Mesodermal cell (in vitro differentiated cells): ENCODE measurements at regions not wholly inside any gene's neighbourhood (a gene's known extent, or its start where the extent isn't known, plus 50 kb on each side); places are given as distances from the start of the nearest gene placed in this dataset.

Experiments
- H3K27ac ChIP-seq: 2 replicates; pipeline ENCODE4 v1.7.0; 2013; ENCODE audit warnings: mild to moderate bottlenecking, low read depth, low read length, moderate library complexity; ENCODE audit not compliant: severe bottlenecking
- H3K36me3 ChIP-seq: 2 replicates; pipeline ENCODE4 v1.7.1; 2013; ENCODE audit warnings: mild to moderate bottlenecking, low read length, moderate library complexity; ENCODE audit not compliant: control insufficient read depth, insufficient read depth
- H3K4me1 ChIP-seq: one replicate; pipeline ENCODE4 v1.7.1; 2013; ENCODE audit warnings: mild to moderate bottlenecking, low read length; ENCODE audit not compliant: insufficient read depth, control insufficient read depth, poor library complexity, severe bottlenecking
- H3K4me3 ChIP-seq: 2 replicates; pipeline ENCODE4 v1.7.0; 2013; ENCODE audit warnings: low read length, control low read depth, mild to moderate bottlenecking; ENCODE audit not compliant: insufficient read depth, poor library complexity, severe bottlenecking; ENCODE audit errors: extremely low read depth
- H3K9me3 ChIP-seq: 2 replicates; pipeline ENCODE4 v1.7.1; 2013; ENCODE audit warnings: mild to moderate bottlenecking, low read length, moderate library complexity; ENCODE audit not compliant: control insufficient read depth
- WGBS, 2 experiments: methylation state at CpG; one replicate each; pipeline ENCODE4 v1.1.5; 2013; ENCODE audit warnings: missing lambda C conversion rate in 2 of 2; ENCODE audit not compliant: insufficient coverage in 2 of 2; 5-methylcytosine and 5-hydroxymethylcytosine counted together

DNA sequence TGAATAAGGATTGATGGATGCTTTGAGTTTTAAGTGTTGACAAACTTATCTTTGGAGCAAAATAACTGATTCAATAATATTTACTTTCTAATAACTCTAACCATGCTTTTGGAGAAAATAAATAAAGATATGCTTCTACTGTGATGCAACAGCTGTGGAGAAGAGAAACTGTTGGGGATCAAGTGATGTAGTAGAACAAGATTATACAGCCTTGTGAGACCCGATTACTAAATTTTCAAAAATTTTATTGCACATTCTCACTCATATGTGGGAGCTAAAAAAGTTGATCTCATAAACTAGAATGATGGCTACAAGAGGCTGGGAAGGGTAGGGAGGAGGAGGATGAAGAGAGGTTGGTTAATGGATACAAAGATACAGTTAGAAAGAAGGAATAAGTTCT, 85.5 kb upstream of the OXGR1 start:
- no CpG with 5 or more reads among the region's 1 CpG for WGBS, 2 experiments
- H3K4me3 ChIP-seq: no peak overlapping the region
- no peaks in the 10 kb centered on the region for H3K4me1 ChIP-seq
- H3K36me3 ChIP-seq: no peaks in the 10 kb centered on the region
- peaks cover 4% of the 10 kb centered on the region for H3K9me3 ChIP-seq
- H3K27ac ChIP-seq: no peak overlapping the region

DNA sequence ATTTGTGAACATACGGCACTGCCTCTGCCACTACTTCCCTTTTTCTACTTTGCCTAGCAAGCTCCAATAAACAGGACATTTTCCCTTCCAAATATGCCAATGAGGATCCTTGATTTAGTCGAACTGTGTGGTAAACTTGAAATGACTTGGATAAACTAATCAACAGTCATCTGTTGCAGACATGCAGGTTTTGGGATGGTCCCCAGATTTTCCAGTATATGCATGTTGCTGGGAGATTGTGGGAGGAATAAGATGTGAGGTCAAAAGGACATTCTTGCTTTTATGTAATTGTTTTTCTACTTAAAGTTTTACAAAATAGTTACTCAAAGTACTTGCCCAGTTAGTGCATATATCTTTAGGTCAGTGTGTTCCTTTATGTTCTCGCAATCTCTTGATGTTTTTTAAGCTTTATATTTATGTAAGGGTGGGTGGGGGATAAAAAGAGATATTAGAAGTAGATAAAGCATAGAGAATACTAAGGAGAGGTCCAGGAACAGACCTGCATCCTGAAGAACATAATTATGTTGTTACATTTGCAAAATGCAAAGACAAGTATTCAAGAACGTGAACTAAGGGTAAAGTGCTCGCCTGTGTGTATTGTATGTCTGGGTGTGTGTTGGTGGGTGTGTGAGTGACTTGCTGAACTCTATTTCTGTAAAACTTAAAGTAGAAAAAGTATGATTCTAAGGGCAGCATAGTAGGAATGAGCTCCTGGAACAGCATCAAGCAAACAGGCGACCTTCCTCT, 88.4 kb upstream of the OXGR1 start:
- H3K9me3 ChIP-seq: no peaks in the 10 kb centered on the region
- H3K27ac ChIP-seq: no peak overlapping the region
- 93 to 94% methylated on average over 3 to 4 of the region's 6 CpGs for WGBS, 2 experiments
- H3K4me1 ChIP-seq: no peaks in the 10 kb centered on the region
- no peak overlapping the region for H3K4me3 ChIP-seq
- H3K36me3 ChIP-seq: no peaks in the 10 kb centered on the region

DNA sequence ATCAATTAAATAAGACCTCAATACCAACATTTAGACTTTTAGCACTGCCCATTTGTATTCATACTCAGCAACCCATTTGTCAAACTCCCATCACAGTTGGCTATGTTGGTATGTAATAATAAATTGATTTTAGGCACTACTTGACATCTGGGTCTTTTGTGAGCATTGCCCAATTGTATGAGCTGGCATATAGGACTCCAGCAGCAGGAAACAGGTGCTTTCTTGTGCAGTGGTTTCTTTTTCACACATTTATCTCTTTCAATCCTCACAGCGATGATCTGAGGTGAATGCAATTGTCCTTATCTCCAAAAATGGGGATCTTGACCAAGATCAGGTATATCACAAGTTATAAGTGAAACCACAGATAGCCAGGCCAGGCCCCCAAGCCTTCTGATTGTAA, 96.9 kb upstream of the OXGR1 start:
- Histone ChIP-seq H3K27ac (no peak overlapping the region), H3K4me1 (no peaks in the 10 kb centered on the region), H3K36me3 (no peaks in the 10 kb centered on the region), H3K9me3 (no peaks in the 10 kb centered on the region), H3K4me3 (no peak overlapping the region)
- WGBS, 2 experiments: no CpG with 5 or more reads among the region's 1 CpG

DNA sequence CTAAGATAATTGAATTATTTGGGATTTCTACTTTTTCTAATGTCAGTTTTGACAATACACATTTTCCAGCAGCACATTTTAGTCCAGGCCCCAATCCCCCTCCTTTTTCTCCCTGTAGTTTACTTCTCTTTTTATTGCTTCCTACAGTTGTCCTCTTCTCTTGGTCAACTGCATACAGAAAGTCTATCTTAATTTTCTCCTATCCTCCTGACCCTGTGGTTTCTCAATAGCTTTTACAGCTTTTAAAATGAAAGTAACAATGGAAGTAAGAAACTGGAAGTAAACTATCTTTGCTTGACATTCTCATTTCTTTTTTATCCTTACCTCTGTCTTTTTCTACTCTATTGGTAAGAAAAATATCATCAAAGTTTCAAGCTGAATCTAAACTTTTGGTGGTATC, 106.5 kb upstream of the OXGR1 start:
- Histone ChIP-seq H3K9me3 (no peaks in the 10 kb centered on the region), H3K27ac (no peak overlapping the region), H3K36me3 (no peaks in the 10 kb centered on the region), H3K4me3 (no peak overlapping the region), H3K4me1 (no peaks in the 10 kb centered on the region)

DNA sequence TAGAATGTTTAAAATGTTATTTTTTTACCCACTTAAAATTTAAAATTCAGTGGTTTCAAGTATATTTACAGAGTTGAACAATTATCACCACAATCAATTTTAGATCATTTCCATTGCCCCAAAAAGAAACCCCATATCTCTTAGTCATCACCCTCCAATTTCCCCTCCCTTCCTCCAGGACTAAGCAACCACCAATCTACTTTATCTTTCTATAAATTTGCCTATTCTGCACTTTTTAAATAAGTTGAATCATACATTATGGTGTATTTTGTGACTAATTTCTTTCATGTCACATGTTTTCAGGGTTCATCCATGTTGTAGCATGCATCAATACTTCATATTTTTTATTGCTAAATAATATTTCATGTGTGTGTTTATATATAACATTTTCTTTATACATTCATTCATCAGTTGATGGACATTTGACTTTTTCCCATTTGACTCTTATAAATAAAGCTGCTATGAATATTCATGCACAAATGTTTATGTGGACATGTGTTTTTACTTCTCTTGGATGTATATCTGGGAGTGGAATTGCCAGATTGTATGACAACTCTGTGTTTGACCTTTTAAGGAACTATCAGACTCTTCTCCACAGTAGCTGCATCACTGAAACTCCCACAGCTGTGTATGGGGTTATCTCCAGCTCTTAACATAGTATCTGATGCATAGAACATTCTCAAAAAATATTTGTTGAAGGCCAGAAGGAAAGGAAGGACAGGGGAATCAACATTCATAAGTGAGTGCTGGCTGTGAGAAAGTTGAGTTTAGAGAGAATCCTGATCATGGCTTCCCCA, 107.8 kb upstream of the OXGR1 start:
- H3K9me3 ChIP-seq: no peaks in the 10 kb centered on the region
- H3K4me3 ChIP-seq: no peak overlapping the region
- no peaks in the 10 kb centered on the region for H3K36me3 ChIP-seq
- H3K4me1 ChIP-seq: no peaks in the 10 kb centered on the region
- H3K27ac ChIP-seq: no peak overlapping the region

DNA sequence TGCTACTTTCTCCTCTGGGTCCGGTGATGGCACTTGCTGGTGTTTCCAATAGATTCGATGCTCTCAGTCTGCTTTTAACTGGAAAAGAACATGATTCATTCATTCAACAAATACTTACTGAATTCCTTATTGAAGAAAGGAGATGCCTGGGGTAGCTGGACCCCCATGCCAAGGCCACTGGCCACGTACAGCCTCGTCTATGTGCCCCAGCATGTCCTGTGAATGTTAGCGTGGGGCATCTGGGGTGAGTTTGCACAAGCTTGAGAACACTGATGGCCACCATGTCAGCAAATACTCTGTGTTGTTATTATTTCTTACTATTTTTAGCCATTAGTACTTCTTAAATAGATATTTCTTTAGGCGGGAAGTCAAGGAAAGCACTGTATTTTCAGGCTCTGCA, 112.0 kb upstream of the OXGR1 start:
- H3K27ac ChIP-seq: no peak overlapping the region
- H3K4me3 ChIP-seq: no peak overlapping the region
- H3K36me3 ChIP-seq: no peaks in the 10 kb centered on the region
- 74 to 89% methylated on average over 4 to 5 of the region's 6 CpGs for WGBS, 2 experiments
- H3K4me1 ChIP-seq: peaks cover 18% of the 10 kb centered on the region
- no peaks in the 10 kb centered on the region for H3K9me3 ChIP-seq

DNA sequence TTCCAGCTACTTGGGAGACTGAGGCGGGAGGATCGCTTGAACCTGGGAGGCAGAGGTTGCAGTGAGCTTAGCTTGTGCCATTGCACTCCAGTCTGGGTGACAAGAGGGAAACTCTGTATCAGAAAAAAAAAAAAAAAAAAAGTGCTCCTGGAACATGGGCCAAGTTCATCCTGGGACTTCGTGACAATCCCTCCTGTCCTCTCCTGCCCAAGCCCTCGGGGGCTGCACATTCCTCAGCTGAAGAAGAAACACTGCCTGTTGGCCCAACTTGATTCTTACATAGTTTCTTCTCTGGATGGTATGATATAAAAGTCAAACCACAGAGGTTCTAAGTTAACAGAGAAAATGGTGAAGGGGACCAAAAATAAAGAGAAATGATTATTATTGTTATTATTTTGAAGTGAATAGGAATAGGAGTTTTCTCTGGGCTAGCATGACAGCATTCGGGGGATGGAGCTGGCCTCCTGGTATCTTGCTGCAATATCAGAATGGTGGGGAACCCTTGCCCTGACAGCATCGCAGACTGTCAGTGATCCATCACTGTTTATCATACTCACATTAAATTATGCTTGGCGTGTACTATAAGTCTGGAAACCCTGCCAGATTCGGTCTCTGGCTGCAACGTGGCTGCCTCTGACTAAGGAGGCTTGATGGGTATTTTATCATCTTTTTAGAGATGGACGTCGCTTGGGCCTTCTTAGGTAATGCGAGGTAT, 113.7 kb upstream of the OXGR1 start:
- H3K4me1 ChIP-seq: peaks cover 35% of the 10 kb centered on the region
- no peaks in the 10 kb centered on the region for H3K36me3 ChIP-seq
- no peak overlapping the region for H3K27ac ChIP-seq
- no peaks in the 10 kb centered on the region for H3K9me3 ChIP-seq
- no peak overlapping the region for H3K4me3 ChIP-seq
- 89 to 96% methylated on average over 8 of the region's 12 CpGs for WGBS, 2 experiments

DNA sequence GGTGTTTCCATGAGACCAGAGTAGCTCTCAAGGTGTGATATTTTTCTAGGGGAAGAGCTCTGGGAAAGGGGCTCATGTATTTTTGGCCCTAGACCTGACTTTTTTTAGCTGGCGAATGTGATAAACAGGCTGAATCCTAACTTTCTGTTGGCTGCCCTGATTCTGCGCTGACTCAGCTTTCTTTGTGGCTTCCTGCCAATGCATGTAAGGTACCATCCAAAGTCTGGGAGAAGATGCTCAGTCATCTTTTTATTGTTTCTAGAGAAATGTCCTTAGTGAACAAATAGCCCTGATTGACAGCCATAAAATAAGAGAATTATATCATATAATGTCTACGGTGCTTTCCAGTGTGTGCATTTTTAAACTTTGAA, 113.6 kb upstream of the MBNL2 start:
- 100% methylated on average over 2 to 3 of the region's 3 CpGs for WGBS, 2 experiments
- Histone ChIP-seq H3K27ac (no peak overlapping the region), H3K4me1 (peaks cover 40% of the 10 kb centered on the region), H3K9me3 (no peaks in the 10 kb centered on the region), H3K4me3 (no peak overlapping the region), H3K36me3 (no peaks in the 10 kb centered on the region)

DNA sequence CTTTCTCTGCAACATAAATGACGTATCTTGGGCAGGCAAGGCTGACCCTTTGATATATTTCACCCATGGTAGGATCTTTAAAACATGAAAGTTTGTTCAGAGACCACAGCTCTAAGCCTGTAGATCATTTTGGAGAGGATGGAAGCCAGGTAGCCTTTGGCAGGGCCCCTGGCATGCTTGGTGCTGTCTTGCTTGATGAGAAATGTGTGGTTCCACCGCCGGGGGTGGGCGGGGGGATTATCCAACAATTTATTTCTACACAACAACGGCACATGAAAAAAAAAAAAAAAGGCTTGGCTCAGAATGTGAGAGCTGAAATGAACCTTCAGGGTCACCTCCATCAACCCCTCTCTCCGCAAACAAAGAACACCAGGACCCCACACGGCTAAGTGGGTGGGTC, 112.9 kb upstream of the MBNL2 start:
- H3K4me3 ChIP-seq: no peak overlapping the region
- H3K9me3 ChIP-seq: no peaks in the 10 kb centered on the region
- H3K36me3 ChIP-seq: no peaks in the 10 kb centered on the region
- H3K4me1 ChIP-seq: peaks cover 48% of the 10 kb centered on the region
- WGBS, 2 experiments: 92 to 100% methylated on average over 4 of the region's 7 CpGs
- no peak overlapping the region for H3K27ac ChIP-seq

DNA sequence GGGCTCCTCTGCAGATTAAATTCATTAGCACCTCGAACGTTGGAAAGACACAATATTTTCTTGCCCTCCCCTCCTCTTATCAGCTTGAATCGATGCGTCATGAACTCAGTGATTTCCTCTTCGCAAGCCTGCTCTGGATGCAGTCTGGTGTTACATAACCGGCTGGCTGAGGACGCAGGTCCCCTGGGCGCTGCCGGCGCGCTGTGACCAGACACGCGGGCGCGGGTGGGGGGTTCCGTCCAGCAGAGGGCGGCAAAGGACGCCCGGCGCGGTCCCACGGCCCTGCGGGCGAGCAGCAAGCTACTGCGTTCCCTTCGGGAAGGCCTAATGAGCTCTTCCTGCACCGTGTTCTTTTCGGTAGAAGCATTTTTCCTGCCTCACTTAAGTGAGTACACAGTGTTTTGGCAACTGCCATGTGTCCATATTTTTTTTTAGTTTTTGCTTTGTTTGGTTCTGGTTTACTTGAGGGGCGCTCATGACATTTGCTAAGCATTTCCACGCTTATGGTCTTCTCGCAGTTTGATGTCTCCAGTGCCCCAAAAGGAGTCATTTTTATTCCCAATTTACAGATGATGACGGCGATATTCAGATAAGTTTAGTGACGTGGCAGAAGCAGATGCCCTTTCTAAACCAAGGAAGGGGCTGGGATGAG, 112.2 kb upstream of the MBNL2 start:
- Histone ChIP-seq H3K4me1 (peaks cover 55% of the 10 kb centered on the region), H3K9me3 (no peaks in the 10 kb centered on the region), H3K36me3 (no peaks in the 10 kb centered on the region), H3K27ac (no peak overlapping the region), H3K4me3 (no peak overlapping the region)
- 18 to 20% methylated on average over 33 of the region's 34 CpGs for WGBS, 2 experiments
